ENCODE measurements at regions not wholly inside any gene's neighbourhood (a gene's known extent, or its start where the extent isn't known, plus 50 kb on each side); places are given as distances from the start of the nearest gene placed in this dataset.

DNA sequence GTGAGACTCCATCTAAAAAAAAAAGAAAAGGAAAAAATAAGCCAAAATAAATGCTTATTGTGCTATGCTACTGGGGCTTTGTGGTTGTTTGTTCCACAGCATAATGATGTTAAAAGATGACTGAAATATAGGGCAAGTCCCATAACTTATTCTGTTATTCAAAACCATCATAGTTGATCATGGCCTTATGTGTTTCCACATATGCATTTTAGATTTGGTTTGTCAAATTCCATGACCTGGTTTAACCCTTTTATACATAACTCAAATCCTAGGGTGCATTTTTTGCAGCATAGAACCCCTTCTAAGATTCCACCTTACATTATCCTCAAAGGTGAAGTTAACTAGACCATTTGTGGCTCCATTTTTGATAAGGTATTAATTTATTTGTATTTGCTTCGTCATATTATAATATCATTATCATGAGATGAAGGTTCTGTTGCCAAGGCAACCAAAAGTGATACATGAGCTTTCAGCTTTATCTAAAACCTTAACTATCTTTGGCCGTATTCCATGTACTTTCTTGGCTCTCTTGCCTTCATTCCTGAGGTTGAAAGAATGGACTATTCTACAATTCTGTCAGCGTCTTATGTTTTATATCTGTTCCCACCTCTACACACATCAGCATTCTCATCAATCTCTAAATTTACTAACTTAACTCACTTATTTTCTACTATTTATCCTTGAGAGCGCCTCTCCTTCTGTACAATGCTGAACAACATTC lies 138.7 kb upstream of the DYRK2 start:
- TF ChIP-seq, protein P1, sequence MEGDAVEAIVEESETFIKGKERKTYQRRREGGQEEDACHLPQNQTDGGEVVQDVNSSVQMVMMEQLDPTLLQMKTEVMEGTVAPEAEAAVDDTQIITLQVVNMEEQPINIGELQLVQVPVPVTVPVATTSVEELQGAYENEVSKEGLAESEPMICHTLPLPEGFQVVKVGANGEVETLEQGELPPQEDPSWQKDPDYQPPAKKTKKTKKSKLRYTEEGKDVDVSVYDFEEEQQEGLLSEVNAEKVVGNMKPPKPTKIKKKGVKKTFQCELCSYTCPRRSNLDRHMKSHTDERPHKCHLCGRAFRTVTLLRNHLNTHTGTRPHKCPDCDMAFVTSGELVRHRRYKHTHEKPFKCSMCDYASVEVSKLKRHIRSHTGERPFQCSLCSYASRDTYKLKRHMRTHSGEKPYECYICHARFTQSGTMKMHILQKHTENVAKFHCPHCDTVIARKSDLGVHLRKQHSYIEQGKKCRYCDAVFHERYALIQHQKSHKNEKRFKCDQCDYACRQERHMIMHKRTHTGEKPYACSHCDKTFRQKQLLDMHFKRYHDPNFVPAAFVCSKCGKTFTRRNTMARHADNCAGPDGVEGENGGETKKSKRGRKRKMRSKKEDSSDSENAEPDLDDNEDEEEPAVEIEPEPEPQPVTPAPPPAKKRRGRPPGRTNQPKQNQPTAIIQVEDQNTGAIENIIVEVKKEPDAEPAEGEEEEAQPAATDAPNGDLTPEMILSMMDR (IDR thresholded peaks at IDR 0.05; ENCODE audit: low read depth, low read length) = no peak
- H3K4me3 ChIP-seq (ENCODE audit: low read depth, low read length) = no peak overlapping the region

DNA sequence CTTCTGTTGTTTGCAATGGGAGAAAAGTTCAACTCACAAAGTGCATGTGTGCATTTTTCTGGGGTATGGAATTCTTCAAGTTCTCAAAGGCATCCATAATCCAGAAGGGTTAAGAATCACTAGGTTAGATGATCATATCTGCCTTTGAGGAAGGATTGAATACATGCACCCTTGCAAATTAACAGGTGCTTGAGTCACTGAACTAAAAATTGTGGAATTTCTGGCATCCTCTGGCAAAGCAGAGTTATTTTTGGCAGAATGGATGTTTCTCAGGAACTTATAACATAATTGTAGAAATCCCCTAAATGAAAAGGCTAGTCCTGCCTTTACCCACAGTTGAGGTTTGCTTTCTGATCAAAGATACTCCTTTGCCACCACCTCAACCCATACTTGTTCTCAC lies 136.5 kb upstream of the DYRK2 start:
- H3K4me3 ChIP-seq (ENCODE audit: low read depth, low read length) = no peak overlapping the region
- TF ChIP-seq, protein P1 (IDR thresholded peaks at IDR 0.05; ENCODE audit: low read depth, low read length) = no peak

DNA sequence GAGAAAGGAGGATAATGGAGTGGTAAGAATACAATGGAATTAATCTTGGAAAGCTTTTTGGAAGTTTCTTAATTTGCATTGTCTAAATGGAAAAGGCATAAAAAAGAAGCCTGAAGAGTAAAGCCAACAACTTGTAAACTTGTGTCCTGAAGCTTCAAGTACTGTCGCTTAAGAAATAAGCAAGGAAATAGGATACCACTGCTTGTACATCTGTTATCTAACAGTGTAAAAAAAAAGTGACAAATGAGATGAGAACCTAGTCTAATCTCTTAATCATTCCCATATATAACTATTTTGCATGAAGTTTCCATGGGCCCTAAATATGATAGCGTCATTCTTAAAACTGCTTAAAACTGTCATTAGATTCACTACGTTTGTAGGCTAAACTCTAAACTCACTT lies 134.0 kb upstream of the DYRK2 start:
- no peak overlapping the region for H3K4me3 ChIP-seq (ENCODE audit: low read depth, low read length)
- TF ChIP-seq, protein P1 (IDR thresholded peaks at IDR 0.05; ENCODE audit: low read depth, low read length) = no peak

DNA sequence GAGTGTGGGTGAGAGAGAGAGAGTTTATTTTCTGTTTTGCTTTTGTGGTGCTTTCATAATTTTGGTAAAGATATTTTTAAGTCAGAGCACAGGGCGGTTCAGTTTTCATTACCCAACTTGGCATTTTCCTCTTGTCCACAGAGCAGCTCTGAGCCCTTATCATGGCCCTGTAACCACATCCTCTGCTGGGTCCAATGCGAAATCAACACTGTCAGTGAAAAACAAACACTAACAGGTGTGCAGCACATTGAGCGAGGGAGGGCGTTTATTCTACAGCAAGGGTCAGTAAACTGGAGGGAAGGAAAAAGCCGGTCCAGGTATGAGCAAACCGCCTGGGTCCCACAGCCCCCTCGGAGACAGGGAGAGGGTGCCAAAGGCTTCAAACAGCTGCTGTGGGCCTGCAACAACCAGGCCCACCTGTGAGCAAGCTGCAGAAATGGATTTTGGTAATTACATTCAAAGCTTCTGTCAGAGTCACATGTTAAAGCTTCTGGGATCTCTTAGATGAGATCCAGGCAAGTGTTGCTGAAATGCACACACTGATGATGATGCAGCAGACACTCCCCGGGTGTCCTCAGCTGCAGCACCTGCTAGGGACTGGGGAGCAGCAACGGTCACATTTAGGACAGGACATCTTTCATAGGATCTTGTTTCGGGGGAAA lies 132.7 kb upstream of the DYRK2 start:
- TF ChIP-seq, protein P1 (IDR thresholded peaks at IDR 0.05; ENCODE audit: low read depth, low read length) = no peak
- no peak overlapping the region for H3K4me3 ChIP-seq (ENCODE audit: low read depth, low read length)

GRCh38 chr12:67517181-67517887 lies 131.2 kb upstream of the DYRK2 start:
- no peak overlapping the region for H3K4me3 ChIP-seq (ENCODE audit: low read depth, low read length)
- TF ChIP-seq, protein P1 (IDR thresholded peaks at IDR 0.05; ENCODE audit: low read depth, low read length) = no peak

DNA sequence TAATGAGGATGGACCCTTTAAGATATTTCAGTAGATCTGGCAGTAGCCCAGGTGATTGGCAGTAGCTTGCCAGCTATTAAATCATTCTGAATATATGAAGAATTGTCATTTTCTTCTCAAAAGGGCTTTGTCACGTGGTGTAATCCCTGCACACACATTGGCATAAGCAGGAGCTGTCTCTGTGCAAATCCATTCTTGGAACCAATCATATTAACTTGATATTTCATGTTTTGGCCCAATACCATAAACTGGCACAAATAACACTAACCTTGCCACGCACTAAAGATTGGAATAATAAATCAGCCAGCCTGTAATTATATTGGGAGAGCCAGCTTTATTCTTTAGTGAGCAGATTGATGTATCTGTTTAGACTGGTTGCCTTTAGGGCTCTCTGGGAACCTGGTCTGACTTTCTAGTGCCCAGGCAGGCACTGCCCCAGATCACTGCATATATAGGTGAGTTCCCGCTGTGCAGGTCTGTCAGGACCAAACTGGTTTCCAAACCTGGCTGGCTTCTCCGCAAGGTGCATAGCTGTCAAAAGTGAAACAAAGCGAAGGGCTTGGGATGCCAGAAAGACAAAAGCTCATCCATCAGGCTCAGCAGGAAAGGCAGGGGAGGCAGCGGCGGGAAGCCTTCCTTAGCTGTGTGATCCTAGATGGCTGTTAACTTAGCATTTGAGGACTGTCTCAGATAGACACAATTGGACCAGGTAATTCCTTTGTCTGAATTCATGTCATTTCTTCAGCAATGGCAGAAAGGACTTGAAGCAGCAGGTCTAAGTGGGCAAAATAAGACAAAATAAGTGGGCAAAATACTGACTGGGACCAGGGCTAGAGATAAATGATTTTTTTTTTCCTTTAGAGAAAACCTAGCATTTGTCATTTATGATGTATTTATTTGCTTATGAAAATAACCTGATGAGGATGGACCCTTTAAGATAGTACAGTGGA lies 128.8 kb upstream of the DYRK2 start:
- H3K4me3 ChIP-seq (ENCODE audit: low read depth, low read length) = no peak overlapping the region
- TF ChIP-seq, protein P1 (IDR thresholded peaks at IDR 0.05; ENCODE audit: low read depth, low read length) = no peak
